HG02840 (cell line): ENCODE measurements at regions not wholly inside any gene's neighbourhood (a gene's known extent, or its start where the extent isn't known, plus 50 kb on each side); places are given as distances from the start of the nearest gene placed in this dataset.

ENCODE experiments used
- ATAC-seq: cut with Tn5 transposase; IDR thresholded peaks from one replicate; pipeline ENCODE4 v1.9.1; 2021; ENCODE audit warnings: mild to moderate bottlenecking, moderate library complexity, moderate number of reproducible peaks; ENCODE audit not compliant: unreplicated experiment, low FRiP score

GRCh38 chr22:22151308-22151707 is 93.3 kb upstream of the VPREB1 start:
- ATAC-seq: no peak

GRCh38 chr22:22150457-22150856 is 94.1 kb upstream of the VPREB1 start:
- no peak for ATAC-seq

- no peak for ATAC-seq
These were observed 95.7 kb upstream of the VPREB1 start for GRCh38 chr22:22148905-22149304.

GRCh38 chr22:22144858-22145257 is 99.7 kb upstream of the VPREB1 start:
- no peak for ATAC-seq

GRCh38 chr22:22143448-22143847 is 101.1 kb upstream of the VPREB1 start:
- ATAC-seq: no peak

- no peak for ATAC-seq
These were observed 101.9 kb upstream of the VPREB1 start for GRCh38 chr22:22142661-22143060.

GRCh38 chr22:22141771-22142591 is 102.6 kb upstream of the VPREB1 start:
- no peak for ATAC-seq

GRCh38 chr22:22141031-22141430 is 103.6 kb upstream of the VPREB1 start:
- no peak for ATAC-seq

GRCh38 chr22:22139364-22139763 is 105.2 kb upstream of the VPREB1 start:
- no peak for ATAC-seq

- no peak for ATAC-seq
These were observed 105.7 kb upstream of the VPREB1 start for GRCh38 chr22:22138915-22139314.

GRCh38 chr22:22137891-22138290 is 106.7 kb upstream of the VPREB1 start:
- ATAC-seq: no peak

GRCh38 chr22:22133910-22134309 is 110.7 kb upstream of the VPREB1 start:
- ATAC-seq: no peak

GRCh38 chr22:22130953-22131608 is 113.5 kb upstream of the VPREB1 start:
- ATAC-seq: no peak

- no peak for ATAC-seq
These were observed 115.2 kb upstream of the VPREB1 start for GRCh38 chr22:22129387-22129786.

GRCh38 chr22:22128440-22128839 is 116.1 kb upstream of the VPREB1 start:
- ATAC-seq: no peak

GRCh38 chr22:22127100-22127499 is 117.5 kb upstream of the VPREB1 start:
- ATAC-seq: no peak

GRCh38 chr22:22125579-22126468 is 118.8 kb upstream of the VPREB1 start:
- no peak for ATAC-seq

- no peak for ATAC-seq
These were observed 119.5 kb upstream of the VPREB1 start for GRCh38 chr22:22125028-22125578.

GRCh38 chr22:22124374-22124773 is 120.2 kb upstream of the VPREB1 start:
- no peak for ATAC-seq

GRCh38 chr22:22123960-22124278 is 120.7 kb upstream of the VPREB1 start:
- ATAC-seq: no peak
